Astrocyte (in vitro differentiated cells and primary cell): ENCODE measurements at regions not wholly inside any gene's neighbourhood (a gene's known extent, or its start where the extent isn't known, plus 50 kb on each side); places are given as distances from the start of the nearest gene placed in this dataset.
"Not testable (repeated sequence)": the region's sequence is repeated elsewhere in the genome, so short reads cannot be mapped to it uniquely, and the experiment has no call there.

ENCODE experiments used
- EZH2 ChIP-seq: IDR thresholded peaks from 2 replicates; pipeline ENCODE4 v1.6.1; 2012; ENCODE audit warnings: mild to moderate bottlenecking, low read length, inconsistent platforms; ENCODE audit not compliant: insufficient read depth
- TF ChIP-seq, protein P1 (sequence below): IDR thresholded peaks from 2 replicates; pipeline ENCODE4 v1.5.1; 2011; ENCODE audit warnings: low read depth, mild to moderate bottlenecking, inconsistent platforms, low read length, moderate library complexity; ENCODE audit not compliant: insufficient read depth

DNA sequence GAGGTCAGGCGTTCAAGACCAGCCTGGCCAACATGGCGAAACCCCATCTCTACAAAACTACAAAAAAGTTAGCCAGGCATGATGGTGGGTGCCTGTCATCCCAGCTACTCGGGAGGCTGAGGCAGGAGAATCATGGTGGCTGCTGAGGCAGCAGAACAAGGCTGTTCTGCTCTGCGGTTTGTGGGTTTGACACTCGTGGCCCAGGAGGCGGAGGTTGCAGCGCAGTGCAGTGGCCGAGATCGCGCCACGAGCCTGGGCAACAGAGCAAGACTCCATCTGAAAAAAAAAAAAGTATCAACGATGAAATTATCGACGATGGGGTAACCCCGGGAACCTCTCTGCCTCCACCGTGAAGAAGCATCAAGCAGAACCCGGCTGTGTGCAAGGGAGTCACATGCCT is 5478.8 kb upstream of the TPTE start:
- TF ChIP-seq, protein P1, sequence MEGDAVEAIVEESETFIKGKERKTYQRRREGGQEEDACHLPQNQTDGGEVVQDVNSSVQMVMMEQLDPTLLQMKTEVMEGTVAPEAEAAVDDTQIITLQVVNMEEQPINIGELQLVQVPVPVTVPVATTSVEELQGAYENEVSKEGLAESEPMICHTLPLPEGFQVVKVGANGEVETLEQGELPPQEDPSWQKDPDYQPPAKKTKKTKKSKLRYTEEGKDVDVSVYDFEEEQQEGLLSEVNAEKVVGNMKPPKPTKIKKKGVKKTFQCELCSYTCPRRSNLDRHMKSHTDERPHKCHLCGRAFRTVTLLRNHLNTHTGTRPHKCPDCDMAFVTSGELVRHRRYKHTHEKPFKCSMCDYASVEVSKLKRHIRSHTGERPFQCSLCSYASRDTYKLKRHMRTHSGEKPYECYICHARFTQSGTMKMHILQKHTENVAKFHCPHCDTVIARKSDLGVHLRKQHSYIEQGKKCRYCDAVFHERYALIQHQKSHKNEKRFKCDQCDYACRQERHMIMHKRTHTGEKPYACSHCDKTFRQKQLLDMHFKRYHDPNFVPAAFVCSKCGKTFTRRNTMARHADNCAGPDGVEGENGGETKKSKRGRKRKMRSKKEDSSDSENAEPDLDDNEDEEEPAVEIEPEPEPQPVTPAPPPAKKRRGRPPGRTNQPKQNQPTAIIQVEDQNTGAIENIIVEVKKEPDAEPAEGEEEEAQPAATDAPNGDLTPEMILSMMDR = not testable (repeated sequence)
- TF ChIP-seq EZH2 = not testable (repeated sequence)
